Mesenchymal stem cell (in vitro differentiated cells and primary cell): ENCODE measurements at regions not wholly inside any gene's neighbourhood (a gene's known extent, or its start where the extent isn't known, plus 50 kb on each side); places are given as distances from the start of the nearest gene placed in this dataset.
"Not testable (repeated sequence)": the region's sequence is repeated elsewhere in the genome, so short reads cannot be mapped to it uniquely, and the experiment has no call there.

ENCODE experiments used
- DNase-seq: peaks from one replicate; pipeline ENCODE4 v3.0.0-alpha.2; 2013
- H2AFZ ChIP-seq: one replicate; pipeline ENCODE4 v1.6.1; 2013; ENCODE audit warnings: low read depth, mild to moderate bottlenecking, control low read depth, inconsistent platforms, low read length, moderate library complexity
- H2AK5ac ChIP-seq: 2 replicates; pipeline ENCODE4 v1.6.1; 2013; ENCODE audit warnings: low read length, moderate library complexity, mild to moderate bottlenecking, inconsistent platforms; ENCODE audit not compliant: severe bottlenecking
- H2BK120ac ChIP-seq: one replicate; pipeline ENCODE4 v1.6.1; 2013; ENCODE audit warnings: low read depth, mild to moderate bottlenecking, inconsistent platforms, low read length, moderate library complexity
- H2BK12ac ChIP-seq, 2 experiments: one replicate each; pipeline ENCODE4 v1.6.1; 2013; ENCODE audit warnings: inconsistent platforms in 2 of 2, low read length in 2 of 2, mild to moderate bottlenecking in 2 of 2, moderate library complexity in 2 of 2, control low read depth in 1 of 2
- H2BK15ac ChIP-seq: one replicate; pipeline ENCODE4 v1.6.1; 2013; ENCODE audit warnings: mild to moderate bottlenecking, low read depth, inconsistent platforms; ENCODE audit not compliant: poor library complexity, severe bottlenecking
- H2BK5ac ChIP-seq: 2 replicates; pipeline ENCODE4 v1.6.1; 2013; ENCODE audit warnings: low read depth, mild to moderate bottlenecking, low read length, control low read depth, inconsistent platforms; ENCODE audit not compliant: poor library complexity, severe bottlenecking
- H3K14ac ChIP-seq, 2 experiments: one replicate each; pipeline ENCODE4 v1.6.1; 2013; ENCODE audit warnings: inconsistent platforms in 2 of 2, low read length in 2 of 2, control low read depth in 1 of 2, mild to moderate bottlenecking in 1 of 2, moderate library complexity in 1 of 2
- H3K18ac ChIP-seq, 2 experiments: one replicate each; pipeline ENCODE4 v1.6.1; 2013; ENCODE audit warnings: inconsistent platforms in 2 of 2, low read length in 2 of 2, control low read depth in 1 of 2, low read depth in 1 of 2, mild to moderate bottlenecking in 1 of 2
- H3K23ac ChIP-seq, 2 experiments: one replicate each; pipeline ENCODE4 v1.6.1; 2013; ENCODE audit warnings: inconsistent platforms in 2 of 2, low read length in 2 of 2, mild to moderate bottlenecking in 2 of 2, moderate library complexity in 2 of 2, control low read depth in 1 of 2
- H3K27ac ChIP-seq: 2 replicates; pipeline ENCODE4 v1.5.1; 2013; ENCODE audit warnings: mild to moderate bottlenecking, moderate library complexity, low read length, control low read depth, inconsistent platforms; ENCODE audit not compliant: poor library complexity, severe bottlenecking
- H3K27me3 ChIP-seq, 2 experiments: 2 replicates each; pipeline versions ENCODE4 v1.6.1 to v1.7.0; 2013; ENCODE audit warnings: low read length in 2 of 2, mild to moderate bottlenecking in 2 of 2, moderate library complexity in 2 of 2, control low read depth in 1 of 2, inconsistent platforms in 1 of 2; ENCODE audit not compliant: control insufficient read depth in 1 of 2, insufficient read depth in 1 of 2
- H3K36me3 ChIP-seq, 2 experiments: 2 replicates each; pipeline versions ENCODE4 v1.6.1 to v1.7.0; 2013; ENCODE audit warnings: low read length in 2 of 2, control low read depth in 1 of 2, inconsistent platforms in 1 of 2, low read depth in 1 of 2, mild to moderate bottlenecking in 1 of 2; ENCODE audit not compliant: insufficient read depth in 2 of 2, control insufficient read depth in 1 of 2
- H3K4ac ChIP-seq, 2 experiments: one replicate each; pipeline ENCODE4 v1.6.1; 2013; ENCODE audit warnings: inconsistent platforms in 2 of 2, low read length in 2 of 2, mild to moderate bottlenecking in 2 of 2, moderate library complexity in 2 of 2, control low read depth in 1 of 2, low read depth in 1 of 2
- H3K4me1 ChIP-seq: 2 replicates; pipeline ENCODE4 v1.6.1; 2013; ENCODE audit warnings: low read depth, low read length, control low read depth; ENCODE audit not compliant: control insufficient read depth, insufficient read depth
- H3K4me2 ChIP-seq: 2 replicates; pipeline ENCODE4 v1.6.1; 2013; ENCODE audit warnings: low read length, mild to moderate bottlenecking, inconsistent platforms; ENCODE audit not compliant: poor library complexity, severe bottlenecking
- H3K4me3 ChIP-seq, 2 experiments: 2 replicates each; pipeline versions ENCODE4 v1.5.1 to v1.7.0; 2013; ENCODE audit warnings: low read length in 2 of 2, mild to moderate bottlenecking in 2 of 2, control low read depth in 1 of 2, low read depth in 1 of 2; ENCODE audit not compliant: insufficient read depth in 1 of 2
- H3K79me1 ChIP-seq: replicated peaks from 2 replicates; pipeline ENCODE4 v1.6.1; 2013; ENCODE audit warnings: mild to moderate bottlenecking, control low read depth, low read length, inconsistent platforms; ENCODE audit not compliant: poor library complexity, severe bottlenecking
- H3K9ac ChIP-seq: 2 replicates; pipeline ENCODE4 v1.7.0; 2013; ENCODE audit warnings: mild to moderate bottlenecking, low read length, moderate library complexity
- H3K9me3 ChIP-seq: 2 replicates; pipeline ENCODE4 v1.7.0; 2013; ENCODE audit warnings: mild to moderate bottlenecking, low read length; ENCODE audit not compliant: control insufficient read depth
- H4K8ac ChIP-seq: one replicate; pipeline ENCODE4 v1.6.1; 2013; ENCODE audit warnings: inconsistent platforms, mild to moderate bottlenecking, low read length, moderate library complexity
- H4K91ac ChIP-seq: one replicate; pipeline ENCODE4 v1.6.1; 2013; ENCODE audit warnings: mild to moderate bottlenecking, low read length, inconsistent platforms
- WGBS: methylation state at CpG from one replicate; pipeline ENCODE4 v1.1.7; 2013; ENCODE audit warnings: mixed read lengths; 5-methylcytosine and 5-hydroxymethylcytosine counted together

DNA sequence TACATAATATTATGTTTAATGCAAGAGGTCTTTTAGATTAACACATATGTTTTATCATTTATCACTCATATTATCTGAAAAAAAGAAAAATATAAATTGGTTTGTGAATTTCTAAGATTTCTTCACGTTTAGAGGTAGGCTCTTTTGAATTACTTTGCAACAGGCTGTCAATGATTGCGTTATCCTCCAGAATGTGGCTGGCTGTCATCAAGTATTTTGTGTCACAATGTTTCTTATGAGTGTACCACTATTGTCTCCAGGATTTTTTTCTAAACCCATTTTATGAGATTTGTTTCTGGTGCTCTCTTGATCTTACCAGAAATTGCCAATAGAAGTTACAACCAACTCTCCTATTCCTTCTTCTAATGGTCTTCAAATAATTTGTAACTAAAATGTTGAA lies 307.9 kb downstream of the DMAC1 start:
- Histone ChIP-seq H2AK5ac (no peak overlapping the region), H4K8ac (no peak overlapping the region), H4K91ac (no peak overlapping the region), H3K27ac (no peak overlapping the region), H3K23ac (no peak overlapping the region), H2AFZ (no peak overlapping the region), H3K9ac (no peak overlapping the region), H2BK15ac (no peak overlapping the region), H3K79me1 (no peaks in the 10 kb centered on the region), H3K9me3 (no peaks in the 10 kb centered on the region), H3K4me1 (no peaks in the 10 kb centered on the region), H3K14ac (no peak overlapping the region), H3K18ac (no peak overlapping the region), H3K27me3 (no peaks in the 10 kb centered on the region), H3K4me3 (no peak overlapping the region), H2BK5ac (no peak overlapping the region), H2BK12ac (no peak overlapping the region), H3K4me2 (no peak overlapping the region), H3K36me3 (no peaks in the 10 kb centered on the region), H2BK120ac (no peak overlapping the region), H3K4ac (no peak overlapping the region)
- WGBS: 75% methylated on average over 2 of the region's 2 CpGs
- DNase-seq: no peak

DNA sequence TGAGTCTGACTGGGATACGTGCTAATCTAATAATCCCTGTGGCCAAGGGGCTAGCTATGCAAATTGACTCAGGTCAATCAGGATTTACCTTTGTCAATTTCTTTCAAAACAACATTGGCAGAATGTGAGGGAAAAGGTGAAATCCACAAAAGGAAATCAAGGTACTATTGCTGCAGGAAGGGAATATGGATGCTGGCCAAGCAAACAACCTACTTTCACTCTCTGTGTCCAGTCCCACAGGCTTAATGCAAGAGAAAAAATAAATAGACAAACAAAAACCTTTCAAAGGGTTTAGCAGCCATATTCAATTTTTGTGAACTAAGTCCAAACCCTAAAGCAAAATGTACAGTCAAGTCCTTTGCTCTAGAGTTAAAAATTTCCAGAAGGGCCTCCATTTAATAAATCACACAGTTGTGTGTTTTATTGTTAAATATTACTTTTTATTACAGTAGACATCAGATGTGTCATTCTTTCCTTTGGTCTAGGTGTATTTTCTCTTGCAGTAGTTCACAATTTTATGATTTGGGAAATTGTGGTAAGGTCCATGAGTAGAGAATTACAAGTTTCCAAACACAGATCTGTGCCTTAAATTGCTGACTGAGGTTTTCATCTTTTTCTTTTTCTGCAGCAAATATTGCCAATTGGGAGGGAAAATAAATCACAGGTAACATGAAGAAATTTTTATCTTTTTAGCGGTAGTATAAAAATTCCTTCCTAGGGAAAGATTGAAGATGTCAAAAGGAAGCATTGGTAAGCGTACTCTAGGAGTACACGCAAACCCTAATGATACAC lies 309.1 kb downstream of the DMAC1 start:
- WGBS: 95% methylated on average over 2 of the region's 4 CpGs
- H2BK120ac ChIP-seq: no peak overlapping the region
- H3K27me3 ChIP-seq: no peaks in the 10 kb centered on the region

DNA sequence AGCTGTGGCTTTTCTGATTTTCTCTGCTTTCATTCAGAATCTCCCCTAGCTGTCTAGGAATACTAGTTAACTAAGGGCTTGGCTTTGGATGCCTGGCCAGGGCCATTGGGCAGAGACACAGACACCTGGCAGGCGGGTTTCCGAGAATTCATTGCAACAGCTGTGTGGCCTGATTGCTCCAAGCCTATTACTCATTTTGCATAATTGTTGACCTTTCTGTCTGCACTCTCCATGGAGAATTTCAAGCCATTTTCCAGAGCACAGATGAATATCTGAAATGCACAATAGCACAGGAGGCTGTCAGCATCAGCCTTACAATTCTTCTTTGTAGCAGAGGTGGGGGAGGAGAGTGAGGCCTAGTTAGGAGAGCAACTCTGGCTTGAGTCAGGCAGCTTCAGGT lies 310.5 kb downstream of the DMAC1 start:
- Histone ChIP-seq H3K23ac (no peak overlapping the region), H2BK15ac (no peak overlapping the region), H3K36me3 (no peaks in the 10 kb centered on the region), H3K79me1 (no peaks in the 10 kb centered on the region), H3K4me1 (no peaks in the 10 kb centered on the region), H2BK120ac (no peak overlapping the region), H2AK5ac (no peak overlapping the region), H3K4me2 (no peak overlapping the region), H3K4me3 (no peak overlapping the region), H3K4ac (no peak overlapping the region), H2BK5ac (no peak overlapping the region), H2AFZ (no peak overlapping the region), H4K91ac (no peak overlapping the region), H3K18ac (peak overlapping the region in 1 of 2 experiments; percentile 21), H3K27me3 (no peaks in the 10 kb centered on the region), H3K27ac (no peak overlapping the region), H2BK12ac (no peak overlapping the region), H3K14ac (no peak overlapping the region), H4K8ac (no peak overlapping the region), H3K9ac (no peak overlapping the region), H3K9me3 (no peaks in the 10 kb centered on the region)
- no peak for DNase-seq
- WGBS: 82% methylated on average over 2 of the region's 2 CpGs

More for the DNA sequence above, 309.1 kb downstream of the DMAC1 start:
- Histone ChIP-seq H2BK15ac (no peak overlapping the region), H3K27ac (no peak overlapping the region), H3K9ac (no peak overlapping the region), H3K4ac (no peak overlapping the region), H2AFZ (no peak overlapping the region), H4K91ac (no peak overlapping the region), H3K36me3 (no peaks in the 10 kb centered on the region), H2BK5ac (no peak overlapping the region), H2BK12ac (no peak overlapping the region), H3K23ac (no peak overlapping the region), H3K79me1 (no peaks in the 10 kb centered on the region), H3K14ac (no peak overlapping the region), H3K4me2 (no peak overlapping the region), H3K4me1 (no peaks in the 10 kb centered on the region), H3K18ac (no peak overlapping the region), H2AK5ac (no peak overlapping the region), H3K9me3 (no peaks in the 10 kb centered on the region), H4K8ac (no peak overlapping the region), H3K4me3 (no peak overlapping the region)
- DNase-seq: no peak

DNA sequence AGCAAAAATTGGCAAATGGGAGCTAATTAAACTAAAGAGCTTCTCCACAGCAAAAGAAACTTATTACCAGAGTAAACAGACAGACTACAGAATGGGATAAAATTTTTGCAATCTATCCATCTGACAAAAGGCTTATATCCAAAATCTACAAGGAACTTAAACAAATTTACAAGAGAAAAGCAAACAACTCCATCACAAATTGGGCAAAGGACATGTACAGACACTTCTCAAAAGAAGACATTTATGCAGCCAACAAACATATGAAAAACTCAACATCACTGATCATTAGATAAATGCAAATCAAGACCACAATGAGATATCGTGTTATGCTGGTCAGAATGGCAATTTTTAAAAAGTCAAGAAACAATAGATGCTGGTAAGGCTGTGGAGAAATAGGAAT lies 315.6 kb downstream of the DMAC1 start:
- H2BK5ac ChIP-seq, H3K4me2 ChIP-seq, H2BK15ac ChIP-seq, H3K14ac ChIP-seq, H3K23ac ChIP-seq, H3K9ac ChIP-seq, H3K4me1 ChIP-seq, H3K79me1 ChIP-seq, H3K36me3 ChIP-seq, H3K4me3 ChIP-seq, H2AFZ ChIP-seq, H3K9me3 ChIP-seq, H2BK12ac ChIP-seq, H4K8ac ChIP-seq, DNase-seq, H3K27ac ChIP-seq, H2BK120ac ChIP-seq, H4K91ac ChIP-seq, H3K27me3 ChIP-seq, H3K4ac ChIP-seq, H3K18ac ChIP-seq, H2AK5ac ChIP-seq: not testable (repeated sequence)
- 64% methylated on average over 1 of the region's 1 CpG for WGBS
